A549 (cell line): ENCODE measurements at regions not wholly inside any gene's neighbourhood (a gene's known extent, or its start where the extent isn't known, plus 50 kb on each side); places are given as distances from the start of the nearest gene placed in this dataset.
A peak's percentile ranks its signal among the peaks of the same experiment; 100 is the strongest.

Experiments used
- ATAC-seq, 2 experiments: fragments of 200-7000 bp in 1 of 2; fragments of >200 bp in 1 of 2; cut with Nextera tagmentation in 1 of 2; cut with Tn5 transposase in 1 of 2; 3 replicates each; pipeline versions ENCODE4 v1.8.0 to v1.9.1; 2018 to 2020; ENCODE audit warnings: mild to moderate bottlenecking in 1 of 2, moderate library complexity in 1 of 2
- CTCF ChIA-PET: fragments of 300-600 bp; sonication (Branson Sonifier 250); formaldehyde crosslinking; extraction: SDS; loops from one replicate; lab custom pipeline; 2021; ENCODE audit warnings: antibody characterized with exemption, inconsistent platforms; lab: Yijun Ruan, JAX
- POLR2A ChIA-PET: fragments of 350-600 bp; formaldehyde crosslinking; extraction: SDS; loops from one replicate; lab custom pipeline; 2021; ENCODE audit warnings: antibody characterized with exemption, inconsistent platforms; lab: Yijun Ruan, JAX
- DNase-seq, 2 experiments: peaks; one replicate each; pipeline versions ENCODE4 v3.0.0 to v3.0.0-alpha.2; 2011 to 2016; ENCODE audit warnings: low read depth in 1 of 2, low spot score in 1 of 2
- FAIRE-seq: peaks from 2 replicates; lab custom pipeline; 2011; peaks lifted over from hg19 to GRCh38; lab: Jason Lieb, UNC
- H3K27ac ChIP-seq, 2 experiments: fragments of >200 bp; sonication (Bioruptor Twin); formaldehyde crosslinking; 3 replicates each; pipeline ENCODE4 v1.5.1; 2016 to 2017
- H3K4me1 ChIP-seq: fragments of >200 bp; sonication (Bioruptor Twin); formaldehyde crosslinking; 3 replicates; pipeline ENCODE4 v1.6.1; 2016
- H3K4me2 ChIP-seq: fragments of >200 bp; sonication (Bioruptor Twin); formaldehyde crosslinking; 3 replicates; pipeline ENCODE4 v1.6.1; 2016
- H3K4me3 ChIP-seq: fragments of >200 bp; sonication (Bioruptor Twin); formaldehyde crosslinking; 3 replicates; pipeline ENCODE4 v1.5.1; 2016
- H3K9me3 ChIP-seq: fragments of >200 bp; sonication (Bioruptor Twin); formaldehyde crosslinking; 3 replicates; pipeline ENCODE4 v1.6.1; 2016
- BCL3 ChIP-seq: fragments of >200 bp; sonication (Bioruptor Twin); formaldehyde crosslinking; IDR thresholded peaks from 3 replicates; pipeline ENCODE4 v1.6.1; 2016
- CHD2 ChIP-seq: fragments of 150-350 bp; IDR thresholded peaks from 2 replicates; pipeline ENCODE4 v1.6.1; 2014; ENCODE audit warnings: low read length; ENCODE audit not compliant: partially characterized antibody
- EHF ChIP-seq: fragments of 250-450 bp; sonication (Bioruptor Pico); IDR thresholded peaks from 2 replicates; pipeline ENCODE4 v1.5.0; 2020; ENCODE audit warnings: mild to moderate bottlenecking
- FOSL2 ChIP-seq, 2 experiments: fragments of 450-650 bp in 1 of 2; fragments of >200 bp in 1 of 2; sonication (Bioruptor Twin) in 1 of 2; formaldehyde crosslinking; IDR thresholded peaks; 2 replicates each; pipeline versions ENCODE4 v1.5.0 to v1.6.1; 2016 to 2020; ENCODE audit warnings: mild to moderate bottlenecking in 1 of 2, moderate library complexity in 1 of 2
- HES2 ChIP-seq: fragments of >200 bp; sonication (Bioruptor Twin); formaldehyde crosslinking; IDR thresholded peaks from 2 replicates; pipeline ENCODE4 v1.6.1; 2016
- HOXA7 ChIP-seq: fragments of 250-450 bp; sonication (Bioruptor Pico); IDR thresholded peaks from 2 replicates; pipeline ENCODE4 v1.5.0; 2020; ENCODE audit warnings: mild to moderate bottlenecking, moderate library complexity
- HOXB13 ChIP-seq: fragments of 250-450 bp; sonication (Bioruptor Pico); IDR thresholded peaks from 2 replicates; pipeline ENCODE4 v1.5.0; 2020; ENCODE audit warnings: low read depth, mild to moderate bottlenecking, moderate library complexity
- KDM5A ChIP-seq: fragments of 200-600 bp; sonication (generic); IDR thresholded peaks from 2 replicates; pipeline ENCODE4 v1.6.1; 2016; ENCODE audit warnings: antibody characterized with exemption, mild to moderate bottlenecking
- MAFK ChIP-seq: fragments of 450-650 bp; IDR thresholded peaks from 2 replicates; pipeline ENCODE4 v1.6.1; 2014; ENCODE audit not compliant: partially characterized antibody
- MAX ChIP-seq: IDR thresholded peaks from 2 replicates; pipeline ENCODE4 v1.6.1; 2012
- MAZ ChIP-seq: fragments of 150-350 bp; IDR thresholded peaks from 2 replicates; pipeline ENCODE4 v1.6.1; 2014; ENCODE audit warnings: antibody characterized with exemption, low read depth, low read length, borderline replicate concordance
- NPAS2 ChIP-seq: fragments of 250-450 bp; sonication (Bioruptor Pico); IDR thresholded peaks from 2 replicates; pipeline ENCODE4 v1.8.0; 2022; ENCODE audit warnings: mild to moderate bottlenecking, moderate library complexity, borderline replicate concordance
- RCOR1 ChIP-seq: fragments of 150-350 bp; IDR thresholded peaks from 2 replicates; pipeline ENCODE4 v1.6.1; 2014; ENCODE audit warnings: antibody characterized with exemption, low read length, low read depth
- REST ChIP-seq: fragments of 200-600 bp; sonication (generic); IDR thresholded peaks from 2 replicates; pipeline ENCODE4 v1.6.1; 2016; ENCODE audit warnings: antibody characterized with exemption, mild to moderate bottlenecking, moderate library complexity
- ZC3H11A ChIP-seq: fragments of 450-650 bp; IDR thresholded peaks from 2 replicates; pipeline ENCODE4 v1.6.1; 2014; ENCODE audit warnings: antibody characterized with exemption, mild to moderate bottlenecking
- ZFP36 ChIP-seq: fragments of 450-650 bp; IDR thresholded peaks from 2 replicates; pipeline ENCODE4 v1.6.1; 2014; ENCODE audit warnings: borderline replicate concordance; ENCODE audit not compliant: partially characterized antibody
- WGBS: methylation state at CpG from one replicate; pipeline ENCODE4 v1.1.6; 2017; ENCODE audit errors: missing lambda C conversion rate; 5-methylcytosine and 5-hydroxymethylcytosine counted together
- small RNA-seq, 6 experiments: library from RNA; depleted of rRNA; stranded (forward); fragments of <200 nt; gene quantifications; one replicate each; pipeline ENCODE3, GENCODE V24; 2012

- no peak for TF ChIP-seq MAX
- TF ChIP-seq CHD2, result no peak
- TF ChIP-seq REST, result no peak
- TF ChIP-seq MAZ, result no peak
- TF ChIP-seq KDM5A, result no peak
Observed at GRCh38 chr1:242582669-242583068, 58.2 kb upstream of the PLD5 start.

GRCh38 chr1:242579528-242580235, 55.2 kb upstream of the PLD5 start:
- ChIA-PET POLR2A (no interaction called here), CTCF (no interaction called here)
- no peak for FAIRE-seq
- TF ChIP-seq NPAS2 (CRISPR knock-in tag) (no peak), HOXA7 (CRISPR knock-in tag) (no peak), CHD2 (no peak), ZC3H11A (no peak), HES2 (no peak), EHF (CRISPR knock-in tag) (no peak), FOSL2 (IDR thresholded peaks at IDR 0.05) (no peak), FOSL2 (CRISPR knock-in tag; IDR thresholded peaks at IDR 0.05) (0 out of 2 replicates have a peak, but pooled peaks have one; percentile 13), ZFP36 (no peak), HOXB13 (CRISPR knock-in tag) (no peak), MAFK (peak; percentile 59), RCOR1 (no peak), BCL3 (no peak)
- Histone ChIP-seq H3K4me3 (no peak overlapping the region), H3K9me3 (0 out of 3 replicates have a peak, but pooled peaks cover 3% of the 10 kb centered on the region), H3K4me2 (peak overlapping the region; percentile 43), H3K27ac (peak overlapping the region; percentile 47 to 62), H3K4me1 (peaks cover 31% of the 10 kb centered on the region)
- 48% methylated on average over 2 of the region's 2 CpGs for WGBS
- DNase-seq, result peak; percentile 8 to 60
- peak in 1 of 2 experiments; percentile 56; a peak in 3 of 6 replicates for ATAC-seq

More at GRCh38 chr1:242582669-242583068, 58.2 kb upstream of the PLD5 start:
- Histone ChIP-seq H3K4me3 (no peak overlapping the region), H3K4me1 (peaks cover 31% of the 10 kb centered on the region), H3K27ac (peak overlapping the region in 1 of 2 experiments; percentile 40; a peak in 1 of 6 replicates), H3K9me3 (0 out of 3 replicates have a peak, but pooled peaks cover 3% of the 10 kb centered on the region), H3K4me2 (peak overlapping the region; percentile 53)
- ChIA-PET POLR2A (no interaction called here), CTCF (no interaction called here)
- FAIRE-seq (no peak), DNase-seq (peak in 1 of 2 experiments; percentile 5), ATAC-seq (no peak)
- WGBS, result 60% methylated on average over 1 of the region's 1 CpG

Small RNA genes lying in the stretch of these regions (small RNA-seq; reads per million reads assigned to genes)
- gene AL603825.1, result 0 reads per million in 6 experiments
